IPS-18a (cell line): ENCODE measurements at regions not wholly inside any gene's neighbourhood (a gene's known extent, or its start where the extent isn't known, plus 50 kb on each side); places are given as distances from the start of the nearest gene placed in this dataset.

ENCODE experiments used
- H3K27ac ChIP-seq: one replicate; pipeline ENCODE4 v1.5.1; 2013; ENCODE audit warnings: low read length
- H3K27me3 ChIP-seq: one replicate; pipeline ENCODE4 v1.6.1; 2013; ENCODE audit warnings: mild to moderate bottlenecking, low read length; ENCODE audit not compliant: control insufficient read depth, insufficient read depth
- H3K36me3 ChIP-seq: one replicate; pipeline ENCODE4 v1.6.1; 2013; ENCODE audit warnings: low read depth, low read length; ENCODE audit not compliant: control insufficient read depth
- H3K4me1 ChIP-seq: one replicate; pipeline ENCODE4 v1.6.1; 2013; ENCODE audit warnings: low read depth, low read length; ENCODE audit not compliant: control insufficient read depth
- H3K4me3 ChIP-seq: one replicate; pipeline ENCODE4 v1.5.1; 2013; ENCODE audit warnings: low read length
- H3K9ac ChIP-seq: one replicate; pipeline ENCODE4 v1.6.1; 2013; ENCODE audit warnings: mild to moderate bottlenecking, low read length, moderate library complexity
- H3K9me3 ChIP-seq: one replicate; pipeline ENCODE4 v1.6.1; 2013; ENCODE audit warnings: low read depth, low read length; ENCODE audit not compliant: control insufficient read depth

DNA sequence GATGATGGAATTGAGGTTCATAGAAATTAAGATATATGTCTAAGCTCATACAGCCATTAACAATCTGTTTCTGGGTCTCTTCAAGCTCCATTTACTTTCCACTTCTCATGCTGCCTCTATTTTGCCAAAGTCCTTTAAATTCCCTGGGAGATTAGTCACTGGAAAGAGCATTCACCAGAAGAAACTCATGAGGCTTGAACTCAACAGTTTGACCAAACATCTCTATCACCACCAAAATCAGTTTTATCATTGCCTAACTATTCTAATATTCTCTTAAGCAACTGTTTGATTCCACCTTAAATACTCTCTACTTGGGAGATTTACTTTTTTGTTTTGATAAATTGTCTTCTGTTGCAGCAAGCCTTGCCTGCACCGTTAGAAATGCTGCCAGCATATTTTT is 881.3 kb downstream of the KCNA4 start:
- no peaks in the 10 kb centered on the region for H3K9me3 ChIP-seq
- H3K36me3 ChIP-seq, result no peaks in the 10 kb centered on the region
- no peak overlapping the region for H3K9ac ChIP-seq
- no peak overlapping the region for H3K4me3 ChIP-seq
- no peak overlapping the region for H3K27ac ChIP-seq
- H3K27me3 ChIP-seq, result no peaks in the 10 kb centered on the region
- H3K4me1 ChIP-seq, result no peaks in the 10 kb centered on the region

DNA sequence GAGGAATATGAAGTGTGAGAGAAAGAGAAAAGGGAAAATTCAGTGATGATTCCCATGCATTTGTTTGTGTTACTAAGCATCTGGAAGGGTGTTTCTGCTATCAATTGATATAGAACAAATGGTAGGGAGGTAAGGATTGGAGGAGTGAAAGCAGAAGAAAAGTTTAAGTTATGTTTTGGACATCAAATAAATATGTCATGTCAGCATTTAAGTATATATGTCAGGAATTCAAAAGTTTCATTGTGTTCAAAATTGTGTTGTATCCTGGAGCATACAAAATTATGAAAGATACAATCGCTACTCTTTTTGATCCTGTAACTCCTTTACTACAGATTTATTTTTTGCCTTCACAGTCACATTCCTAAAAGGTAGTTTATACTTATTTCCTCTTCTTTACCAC is 885.8 kb downstream of the KCNA4 start:
- H3K9me3 ChIP-seq, result no peaks in the 10 kb centered on the region
- H3K4me1 ChIP-seq, result no peaks in the 10 kb centered on the region
- no peaks in the 10 kb centered on the region for H3K27me3 ChIP-seq
- H3K36me3 ChIP-seq, result no peaks in the 10 kb centered on the region
- no peak overlapping the region for H3K27ac ChIP-seq
- H3K9ac ChIP-seq, result no peak overlapping the region
- H3K4me3 ChIP-seq, result no peak overlapping the region

DNA sequence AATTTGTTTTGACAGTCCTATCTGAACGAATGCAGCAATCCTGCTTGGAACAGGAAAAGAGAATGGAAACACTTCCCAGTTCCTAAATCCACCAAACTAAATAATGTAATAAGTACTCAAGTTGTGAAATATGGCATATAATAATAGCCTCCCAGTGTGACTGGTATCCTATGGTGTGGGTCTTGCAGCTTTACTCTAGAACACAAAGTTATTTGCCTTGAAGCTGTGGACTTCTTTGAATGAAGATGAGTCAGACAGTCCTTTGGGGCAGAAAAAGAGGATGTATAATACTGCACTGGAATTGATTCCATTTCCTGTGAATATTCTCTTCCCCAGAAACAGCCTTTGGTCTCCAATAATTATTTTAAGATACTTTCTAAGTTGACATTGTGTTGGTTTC is 887.0 kb downstream of the KCNA4 start:
- H3K27ac ChIP-seq, result no peak overlapping the region
- H3K9me3 ChIP-seq, result no peaks in the 10 kb centered on the region
- no peak overlapping the region for H3K4me3 ChIP-seq
- H3K9ac ChIP-seq, result no peak overlapping the region
- no peaks in the 10 kb centered on the region for H3K4me1 ChIP-seq
- no peaks in the 10 kb centered on the region for H3K27me3 ChIP-seq
- no peaks in the 10 kb centered on the region for H3K36me3 ChIP-seq

DNA sequence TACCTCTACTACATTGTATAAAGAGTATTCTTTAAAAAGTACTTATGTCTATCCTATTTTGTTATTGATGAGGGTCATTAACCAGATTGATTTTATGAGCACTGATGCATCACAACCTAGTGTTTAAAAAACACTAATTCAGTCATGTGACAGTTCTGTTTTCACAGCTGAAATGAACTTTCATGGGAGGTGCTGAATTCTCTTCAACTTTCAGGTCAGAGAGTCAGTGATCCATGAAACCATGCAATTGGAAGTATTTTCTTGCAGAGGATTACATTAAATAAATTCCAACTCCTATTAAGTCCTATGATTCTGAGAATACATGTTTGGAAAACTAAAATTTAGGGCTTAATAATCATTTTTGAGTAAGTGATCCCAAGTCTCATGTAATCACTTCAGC is 889.4 kb downstream of the KCNA4 start:
- H3K4me1 ChIP-seq, result no peaks in the 10 kb centered on the region
- no peak overlapping the region for H3K9ac ChIP-seq
- no peaks in the 10 kb centered on the region for H3K36me3 ChIP-seq
- no peaks in the 10 kb centered on the region for H3K27me3 ChIP-seq
- H3K9me3 ChIP-seq, result no peaks in the 10 kb centered on the region
- no peak overlapping the region for H3K27ac ChIP-seq
- H3K4me3 ChIP-seq, result no peak overlapping the region

DNA sequence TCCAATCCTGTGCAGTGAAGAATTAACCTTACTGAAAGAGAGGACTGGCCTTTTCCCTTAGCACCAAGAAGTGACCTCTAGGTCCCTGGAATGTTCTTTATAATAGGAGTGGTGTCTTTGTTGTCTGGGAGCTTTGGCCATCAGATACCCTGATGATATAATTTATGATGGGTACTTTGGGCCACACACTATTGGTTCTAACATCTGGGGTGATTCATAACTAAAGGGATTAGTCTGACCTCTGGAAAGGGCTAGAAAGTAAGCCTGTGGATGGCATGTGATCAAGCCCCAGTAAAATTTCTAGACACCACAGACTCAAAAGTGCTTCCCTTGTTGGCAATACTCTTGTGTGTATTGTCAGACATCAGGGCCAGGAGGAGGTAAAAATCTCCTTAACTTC is 891.2 kb downstream of the KCNA4 start:
- Histone ChIP-seq H3K4me1 (no peaks in the 10 kb centered on the region), H3K36me3 (no peaks in the 10 kb centered on the region), H3K4me3 (no peak overlapping the region), H3K9ac (no peak overlapping the region), H3K9me3 (no peaks in the 10 kb centered on the region), H3K27me3 (no peaks in the 10 kb centered on the region), H3K27ac (no peak overlapping the region)

DNA sequence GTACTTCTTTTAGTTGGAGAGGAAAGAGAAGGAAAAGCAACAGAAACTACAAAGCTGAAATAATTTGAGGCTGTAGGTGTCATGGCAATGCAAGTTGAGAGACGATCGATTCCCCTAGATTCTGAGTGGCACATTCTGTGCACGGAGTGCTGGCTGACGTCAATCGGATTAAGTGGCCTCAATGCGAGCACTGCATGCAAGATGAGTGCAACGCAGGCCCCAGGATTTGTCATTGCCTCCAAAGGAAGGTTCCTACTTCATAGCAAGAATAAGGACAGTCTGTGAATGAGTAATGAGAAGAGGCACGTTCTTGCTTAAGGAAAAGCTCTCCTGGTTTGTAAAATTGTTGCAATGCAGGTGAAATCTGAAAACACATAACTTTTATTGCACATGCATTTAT is 892.4 kb downstream of the KCNA4 start:
- no peak overlapping the region for H3K9ac ChIP-seq
- no peak overlapping the region for H3K27ac ChIP-seq
- no peak overlapping the region for H3K4me3 ChIP-seq
- H3K27me3 ChIP-seq, result no peaks in the 10 kb centered on the region
- H3K4me1 ChIP-seq, result no peaks in the 10 kb centered on the region
- H3K9me3 ChIP-seq, result no peaks in the 10 kb centered on the region
- no peaks in the 10 kb centered on the region for H3K36me3 ChIP-seq

DNA sequence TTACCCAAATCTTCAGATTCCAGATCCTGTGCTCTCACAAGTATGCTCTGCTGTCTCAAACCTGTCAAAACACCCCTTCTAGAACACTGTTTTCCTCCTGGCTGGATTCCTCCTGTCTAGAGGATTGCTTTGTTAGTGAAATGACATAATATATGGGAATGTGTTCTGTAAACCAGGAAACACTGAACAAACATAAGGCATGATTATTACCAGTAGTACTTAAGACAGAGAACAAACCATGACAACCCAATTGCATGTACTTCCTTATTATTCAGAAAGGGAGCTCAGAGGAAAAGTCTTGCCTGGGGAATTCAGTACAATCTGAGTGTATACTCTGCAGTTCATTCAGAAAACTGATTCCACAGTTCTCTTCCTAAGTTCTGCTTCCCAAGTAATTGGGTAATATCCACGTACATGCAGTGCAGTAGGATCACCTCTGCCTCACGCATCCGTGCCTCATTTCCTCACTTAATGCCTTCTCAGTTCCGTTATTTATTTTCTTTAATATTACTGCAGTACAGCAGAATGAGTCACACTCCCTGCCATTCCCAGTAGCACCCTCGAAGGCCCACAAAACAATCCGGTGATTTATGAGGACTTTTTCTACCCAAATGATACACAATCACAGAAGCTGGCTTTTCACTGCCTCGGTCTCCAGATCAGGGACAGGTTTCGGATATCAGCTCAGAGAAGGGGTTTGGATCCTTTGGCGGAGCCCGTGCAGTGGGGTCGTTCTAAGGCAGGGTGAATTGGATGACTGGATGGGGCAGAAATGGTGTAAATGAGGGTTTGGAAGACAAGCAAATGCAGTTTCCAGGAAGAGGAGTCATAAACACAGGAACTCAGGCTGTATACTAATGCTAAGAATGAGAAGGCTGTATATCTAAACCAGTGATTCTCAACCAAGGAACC is 896.9 kb downstream of the KCNA4 start:
- Histone ChIP-seq H3K4me3 (no peak overlapping the region), H3K4me1 (no peaks in the 10 kb centered on the region), H3K27me3 (no peaks in the 10 kb centered on the region), H3K9ac (no peak overlapping the region), H3K9me3 (no peaks in the 10 kb centered on the region), H3K27ac (no peak overlapping the region), H3K36me3 (no peaks in the 10 kb centered on the region)

DNA sequence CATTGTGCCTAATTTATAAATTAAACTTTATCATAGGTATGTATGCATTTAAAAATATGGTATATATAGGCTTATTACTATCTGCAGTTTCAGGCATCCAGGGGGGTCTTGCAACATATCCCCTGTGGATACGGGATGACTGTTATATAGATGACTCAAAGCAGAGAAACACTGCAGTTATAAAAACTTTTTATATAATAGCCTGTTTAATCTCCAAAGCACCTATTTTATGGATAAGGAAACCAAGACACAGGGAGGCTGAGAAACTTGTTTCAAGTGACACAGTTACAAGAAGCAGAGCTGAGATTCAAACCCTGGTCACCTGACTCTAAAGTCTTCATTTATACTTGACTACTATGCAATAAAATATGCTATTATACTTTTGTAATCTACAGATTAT is 897.7 kb downstream of the KCNA4 start:
- Histone ChIP-seq H3K9me3 (no peaks in the 10 kb centered on the region), H3K9ac (no peak overlapping the region), H3K27ac (no peak overlapping the region), H3K27me3 (no peaks in the 10 kb centered on the region), H3K4me3 (no peak overlapping the region), H3K4me1 (no peaks in the 10 kb centered on the region), H3K36me3 (no peaks in the 10 kb centered on the region)

DNA sequence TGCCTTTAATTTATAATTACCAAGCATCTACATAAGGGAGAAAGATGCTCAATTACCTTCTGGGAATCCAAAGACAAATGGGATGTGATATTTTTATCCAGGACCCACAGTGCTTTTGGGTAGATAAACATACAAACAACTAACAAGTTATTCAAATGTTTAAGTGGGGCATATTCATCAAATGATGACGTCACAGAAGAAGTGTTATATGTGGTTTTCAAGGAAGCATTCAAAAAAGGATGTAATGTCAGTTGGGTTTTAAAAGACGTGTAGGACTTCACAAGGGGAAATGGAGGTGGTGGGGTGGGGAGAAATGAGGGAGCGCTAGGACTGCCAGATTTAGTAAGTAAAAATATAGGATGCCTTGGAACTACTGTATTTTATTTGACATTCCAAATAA is 915.9 kb downstream of the KCNA4 start:
- Histone ChIP-seq H3K9me3 (no peaks in the 10 kb centered on the region), H3K27ac (no peak overlapping the region), H3K27me3 (no peaks in the 10 kb centered on the region), H3K36me3 (no peaks in the 10 kb centered on the region), H3K4me3 (no peak overlapping the region), H3K9ac (no peak overlapping the region), H3K4me1 (no peaks in the 10 kb centered on the region)

DNA sequence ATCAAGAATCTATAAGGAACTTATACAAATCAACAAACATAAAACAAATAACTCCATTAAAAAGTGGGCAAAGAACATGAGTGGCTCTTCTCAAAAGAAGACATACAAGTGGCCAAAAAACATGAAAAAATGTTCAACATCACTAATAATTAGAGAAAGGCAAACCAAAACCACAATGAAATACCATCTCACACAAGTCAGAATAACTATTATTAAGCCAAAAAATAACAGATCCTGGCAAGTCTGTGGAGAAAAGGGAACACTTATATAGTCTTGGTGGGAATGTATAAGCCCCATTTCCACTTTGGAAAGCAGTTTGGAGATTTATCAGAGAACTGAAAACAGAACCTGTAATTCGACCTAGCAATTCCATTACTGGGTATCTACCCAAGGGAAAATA is 921.0 kb downstream of the KCNA4 start:
- H3K9ac ChIP-seq, result no peak overlapping the region

DNA sequence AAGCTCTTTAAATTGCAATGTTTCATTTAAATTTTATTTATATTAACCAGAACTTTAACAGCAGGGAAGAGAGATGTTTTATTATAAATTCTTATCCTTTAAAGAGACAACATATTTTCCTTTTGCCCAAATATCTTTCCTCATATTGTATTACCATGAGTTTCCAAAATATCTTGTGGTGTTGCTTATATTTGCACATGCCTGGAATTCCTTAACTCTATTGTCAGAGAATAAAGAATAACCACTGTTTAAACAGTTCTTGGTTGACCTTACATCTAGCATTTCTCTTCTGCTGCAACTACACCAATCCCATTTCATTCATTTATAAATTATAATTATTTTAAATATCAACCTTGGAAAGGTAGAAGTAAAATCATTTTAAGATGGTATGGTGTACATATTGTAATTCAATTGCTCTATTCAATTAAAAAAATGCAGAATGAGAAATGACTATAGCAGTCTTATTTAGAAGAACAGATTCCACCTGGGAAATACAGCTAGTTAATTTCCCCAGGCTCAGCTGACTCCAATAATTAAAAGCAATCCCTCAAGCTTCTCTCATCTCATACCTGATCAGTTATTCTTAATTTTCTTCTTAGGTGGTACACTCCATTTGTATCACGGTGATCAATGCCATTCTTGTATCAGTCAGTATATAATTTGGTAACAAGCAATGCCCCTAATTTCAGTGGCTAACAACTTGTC is 923.3 kb downstream of the KCNA4 start:
- H3K9me3 ChIP-seq, result no peaks in the 10 kb centered on the region
- H3K36me3 ChIP-seq, result no peaks in the 10 kb centered on the region
- H3K27me3 ChIP-seq, result no peaks in the 10 kb centered on the region
- no peak overlapping the region for H3K27ac ChIP-seq
- no peak overlapping the region for H3K9ac ChIP-seq
- H3K4me3 ChIP-seq, result no peak overlapping the region
- H3K4me1 ChIP-seq, result no peaks in the 10 kb centered on the region

More for the DNA sequence above, 921.0 kb downstream of the KCNA4 start:
- Histone ChIP-seq H3K36me3 (no peaks in the 10 kb centered on the region), H3K27me3 (no peaks in the 10 kb centered on the region), H3K4me1 (no peaks in the 10 kb centered on the region), H3K27ac (no peak overlapping the region), H3K9me3 (no peaks in the 10 kb centered on the region), H3K4me3 (no peak overlapping the region)
